Tibial artery (tissue), 4 donors: ENCODE measurements at regions not wholly inside any gene's neighbourhood (a gene's known extent, or its start where the extent isn't known, plus 50 kb on each side); places are given as distances from the start of the nearest gene placed in this dataset.

ENCODE experiments used
- DNase-seq, 2 donors: peaks; one replicate each; pipeline ENCODE4 v3.0.0-alpha.2; 2019
- H3K27ac ChIP-seq, 2 donors: fragments of 200-600 bp; sonication (generic) in 1 of 2; 1 replicate in 1 of 2; 2 replicates in 1 of 2; pipeline ENCODE4 v1.5.1; 2018 to 2019; ENCODE audit warnings: mild to moderate bottlenecking in 1 of 2
- H3K27me3 ChIP-seq, 2 donors: fragments of 200-600 bp; sonication (generic) in 1 of 2; one replicate each; pipeline versions ENCODE4 v1.5.1 to v1.6.0; 2016 to 2019
- H3K36me3 ChIP-seq, 3 donors: fragments of 200-600 bp; sonication (generic) in 2 of 3; one replicate each; pipeline ENCODE4 v1.5.1; 2016 to 2019; ENCODE audit warnings: mild to moderate bottlenecking in 2 of 3
- H3K4me1 ChIP-seq, 4 donors: fragments of 200-600 bp; sonication (generic) in 2 of 4; 1 replicate in 3 of 4; 2 replicates in 1 of 4; pipeline ENCODE4 v1.5.1; 2016 to 2019
- H3K4me3 ChIP-seq, 2 donors: fragments of 200-600 bp; sonication (generic) in 1 of 2; 1 replicate in 1 of 2; 2 replicates in 1 of 2; pipeline ENCODE4 v1.5.1; 2018 to 2019; ENCODE audit warnings: mild to moderate bottlenecking in 2 of 2
- H3K9me3 ChIP-seq, 3 donors: fragments of 200-600 bp; sonication (generic) in 1 of 3; one replicate each; pipeline ENCODE4 v1.5.1; 2016 to 2019
- CTCF ChIP-seq, 2 experiments: fragments of 200-600 bp in 1 of 2; fragments of 450-650 bp in 1 of 2; IDR thresholded peaks; one replicate each; pipeline ENCODE4 v1.5.1; 2017 to 2019; ENCODE audit warnings: antibody characterized with exemption in 2 of 2, mild to moderate bottlenecking in 1 of 2, moderate library complexity in 1 of 2
- intact Hi-C: fragments of 100-400 bp; cut with DNase I; formaldehyde crosslinking; loops from one replicate; pipeline ENCODE4 v1.15.0; 2023; ENCODE audit warnings: low total_unique reads

GRCh38 chr5:74325866-74326265 is 314.7 kb downstream of the ENC1 start:
- no peak for DNase-seq
- no peak for TF ChIP-seq CTCF (IDR thresholded peaks at IDR 0.05)
- Histone ChIP-seq H3K27me3 (no peaks in the 10 kb centered on the region), H3K4me3 (no peak overlapping the region), H3K9me3 (no peaks in the 10 kb centered on the region), H3K27ac (no peak overlapping the region), H3K36me3 (no peaks in the 10 kb centered on the region), H3K4me1 (peaks cover 0 to 20% (median 7%) of the 10 kb centered on the region in 4 donors)
- intact Hi-C loops, result no loop called here

- intact Hi-C loops, result no loop called here
- no peaks in the 10 kb centered on the region for H3K36me3 ChIP-seq
- H3K4me3 ChIP-seq, result no peak overlapping the region
Observed at GRCh38 chr5:74324556-74324955, 316.0 kb downstream of the ENC1 start.

GRCh38 chr5:74322944-74323343 is 317.6 kb downstream of the ENC1 start:
- Histone ChIP-seq H3K27ac (no peak overlapping the region), H3K4me1 (peaks cover 0 to 13% (median 3%) of the 10 kb centered on the region in 4 donors), H3K9me3 (no peaks in the 10 kb centered on the region), H3K27me3 (no peaks in the 10 kb centered on the region), H3K4me3 (no peak overlapping the region), H3K36me3 (no peaks in the 10 kb centered on the region)
- intact Hi-C loops, result no loop called here
- no peak for TF ChIP-seq CTCF (IDR thresholded peaks at IDR 0.05)
- DNase-seq, result no peak

More at GRCh38 chr5:74324556-74324955, 316.0 kb downstream of the ENC1 start:
- DNase-seq, result no peak
- no peak overlapping the region for H3K27ac ChIP-seq
- no peaks in the 10 kb centered on the region for H3K27me3 ChIP-seq
- H3K4me1 ChIP-seq, result peaks cover 0 to 20% (median 7%) of the 10 kb centered on the region in 4 donors
- TF ChIP-seq CTCF (IDR thresholded peaks at IDR 0.05), result no peak
- no peaks in the 10 kb centered on the region for H3K9me3 ChIP-seq

GRCh38 chr5:74322191-74322590 is 318.3 kb downstream of the ENC1 start:
- no peaks in the 10 kb centered on the region for H3K36me3 ChIP-seq
- intact Hi-C loops, result no loop called here

GRCh38 chr5:74321326-74321725 is 319.2 kb downstream of the ENC1 start:
- no peaks in the 10 kb centered on the region for H3K27me3 ChIP-seq
- H3K4me1 ChIP-seq, result peaks cover 0 to 11% (median 9%) of the 10 kb centered on the region in 4 donors
- no peak overlapping the region for H3K27ac ChIP-seq
- no peak for DNase-seq
- no peak overlapping the region for H3K4me3 ChIP-seq
- H3K9me3 ChIP-seq, result no peaks in the 10 kb centered on the region
- intact Hi-C loops, result no loop called here
- TF ChIP-seq CTCF (IDR thresholded peaks at IDR 0.05), result no peak
- no peaks in the 10 kb centered on the region for H3K36me3 ChIP-seq

More at GRCh38 chr5:74322191-74322590, 318.3 kb downstream of the ENC1 start:
- no peak for DNase-seq
- no peak for TF ChIP-seq CTCF (IDR thresholded peaks at IDR 0.05)
- Histone ChIP-seq H3K27ac (no peak overlapping the region), H3K9me3 (no peaks in the 10 kb centered on the region), H3K4me1 (peaks cover 0 to 8% (median 3%) of the 10 kb centered on the region in 4 donors), H3K4me3 (no peak overlapping the region), H3K27me3 (no peaks in the 10 kb centered on the region)

- no peaks in the 10 kb centered on the region for H3K27me3 ChIP-seq
Observed at GRCh38 chr5:74320526-74320925, 320.0 kb downstream of the ENC1 start.

More at GRCh38 chr5:74320526-74320925, 320.0 kb downstream of the ENC1 start:
- TF ChIP-seq CTCF (IDR thresholded peaks at IDR 0.05), result no peak
- Histone ChIP-seq H3K36me3 (no peaks in the 10 kb centered on the region), H3K4me3 (no peak overlapping the region), H3K9me3 (no peaks in the 10 kb centered on the region), H3K4me1 (peaks cover 0 to 19% (median 15%) of the 10 kb centered on the region in 4 donors), H3K27ac (no peak overlapping the region)
- intact Hi-C loops, result no loop called here
- DNase-seq, result no peak
